Muscle of back (tissue), 3 donors: ENCODE measurements at regions not wholly inside any gene's neighbourhood (a gene's known extent, or its start where the extent isn't known, plus 50 kb on each side); places are given as distances from the start of the nearest gene placed in this dataset.

ENCODE experiments used
- DNase-seq, 3 donors: peaks; one replicate each; pipeline versions ENCODE4 v3.0.0 to v3.0.0-alpha.2; 2013

DNA sequence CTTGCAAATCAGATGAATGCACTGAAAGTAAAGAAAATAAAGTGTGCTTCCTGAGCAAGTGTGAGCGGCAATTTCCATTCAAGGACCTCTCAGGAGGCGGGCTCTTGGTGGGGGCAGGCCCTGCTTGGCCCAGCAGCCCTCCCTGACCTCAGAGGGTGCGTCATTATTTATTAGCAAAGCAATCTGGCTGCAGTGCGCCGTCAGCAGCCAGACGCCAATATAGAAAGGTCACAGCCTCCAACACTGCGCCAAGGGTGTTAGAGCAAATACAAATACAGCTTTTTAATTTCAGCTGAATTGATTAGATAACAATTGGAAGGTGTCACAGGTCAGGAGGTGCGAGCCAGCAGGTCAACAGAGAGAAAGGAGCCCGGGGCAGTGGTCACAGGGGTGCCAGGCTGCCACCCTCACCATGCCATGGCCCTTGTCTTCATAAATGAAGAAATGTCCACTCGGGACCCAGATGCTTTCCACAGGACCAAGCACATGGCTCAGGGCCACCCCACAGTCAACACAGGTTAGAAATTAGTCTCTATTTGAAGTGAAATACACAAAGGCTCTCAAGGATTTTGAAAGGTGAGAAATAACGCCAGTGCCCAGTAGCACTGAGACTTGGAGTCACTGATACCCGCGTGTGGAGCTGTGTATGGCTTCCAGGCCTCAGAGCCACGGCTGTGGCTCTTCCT is 309.8 kb downstream of the IRX2 start:
- DNase-seq = no peak

DNA sequence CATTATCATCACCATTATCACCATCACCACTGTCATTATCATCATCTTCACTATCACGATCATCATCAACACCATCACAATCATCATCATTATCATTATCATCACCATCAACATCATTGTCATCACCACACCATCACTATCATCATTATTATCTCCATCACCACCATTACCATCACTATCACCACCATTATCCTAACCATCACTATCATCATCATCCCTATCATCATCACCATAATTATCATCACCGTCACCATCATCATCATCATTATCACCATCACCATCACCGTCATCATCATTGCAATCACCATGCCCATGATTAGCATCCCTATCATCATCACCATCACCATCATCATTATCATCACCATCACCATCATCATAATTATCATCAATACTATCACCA is 311.9 kb downstream of the IRX2 start:
- DNase-seq = no peak

DNA sequence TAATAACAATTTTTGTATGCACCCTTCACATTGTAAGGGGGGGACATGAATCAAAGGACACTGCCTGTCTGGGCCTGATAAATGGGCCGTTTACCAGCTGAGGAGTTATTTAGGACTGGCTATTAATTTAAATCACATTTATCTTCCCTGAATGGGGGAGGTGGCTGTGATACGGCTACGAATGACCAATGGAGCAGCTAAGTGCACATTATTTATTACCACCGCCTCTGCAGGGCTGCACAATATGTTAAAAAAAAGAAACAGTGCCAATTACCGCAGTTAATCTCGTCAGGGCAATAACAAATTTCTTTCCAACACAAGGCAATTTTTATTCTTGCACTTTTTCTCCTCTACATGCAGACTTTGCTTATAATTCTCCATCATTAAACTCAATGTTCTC is 318.4 kb downstream of the IRX2 start:
- no peak for DNase-seq

DNA sequence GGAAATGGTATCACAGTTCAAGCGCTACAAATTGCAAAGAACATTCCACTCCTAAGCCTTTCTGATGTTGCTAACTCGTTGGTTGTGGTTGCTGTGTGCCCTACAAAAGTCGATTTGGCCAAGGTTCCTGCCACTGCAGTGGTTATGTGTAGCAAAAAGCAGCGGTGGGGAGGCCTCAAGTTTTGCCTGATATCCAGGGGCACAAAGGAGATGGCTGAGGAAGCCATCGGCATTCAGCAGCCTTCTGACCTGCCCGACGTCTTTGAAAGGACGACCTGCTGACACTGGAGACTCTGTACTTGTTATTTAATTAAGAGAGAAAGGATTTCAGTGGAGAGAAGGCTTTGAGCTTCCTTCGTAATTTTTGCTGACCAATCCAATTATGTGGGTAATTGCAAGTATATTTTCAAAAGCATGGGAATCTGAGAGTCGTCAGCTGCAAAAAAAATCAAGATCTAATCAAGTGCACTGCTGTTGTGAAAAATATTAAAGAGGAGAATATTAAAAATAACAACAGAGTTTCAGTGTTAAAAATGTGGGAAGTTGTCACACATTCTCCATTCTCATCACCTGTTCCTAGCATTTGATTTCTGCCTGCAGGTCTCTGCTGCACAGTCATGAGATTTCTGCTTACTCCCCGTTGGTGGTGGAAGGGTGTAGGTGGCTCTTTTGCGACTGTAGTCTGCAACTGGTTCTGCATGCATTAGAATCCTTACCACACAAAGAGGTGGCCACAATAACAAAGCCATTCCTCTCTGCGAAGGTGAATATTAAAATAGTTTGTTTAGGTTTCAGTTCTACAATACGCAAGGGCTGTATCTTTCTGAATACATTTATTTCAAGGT is 319.2 kb downstream of the IRX2 start:
- DNase-seq = no peak

DNA sequence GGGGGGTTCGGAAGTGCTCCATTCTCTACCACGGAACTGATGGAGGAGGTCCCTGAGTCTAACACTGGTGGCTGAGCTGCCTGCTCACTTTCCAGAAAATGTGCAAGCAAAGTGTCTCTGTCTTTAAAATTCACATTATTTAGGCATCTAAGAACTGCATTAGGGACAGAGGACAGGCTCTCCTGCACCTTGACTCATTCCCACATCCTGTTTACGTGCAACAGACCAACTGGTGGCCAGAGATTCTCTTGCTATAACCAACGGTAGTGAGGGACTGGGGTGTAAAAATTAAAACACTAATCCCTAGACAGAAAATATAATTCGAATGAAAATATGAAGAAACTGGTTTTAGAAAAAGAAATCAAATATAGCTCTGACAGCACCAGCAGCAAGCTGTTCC is 320.9 kb downstream of the IRX2 start:
- no peak for DNase-seq

DNA sequence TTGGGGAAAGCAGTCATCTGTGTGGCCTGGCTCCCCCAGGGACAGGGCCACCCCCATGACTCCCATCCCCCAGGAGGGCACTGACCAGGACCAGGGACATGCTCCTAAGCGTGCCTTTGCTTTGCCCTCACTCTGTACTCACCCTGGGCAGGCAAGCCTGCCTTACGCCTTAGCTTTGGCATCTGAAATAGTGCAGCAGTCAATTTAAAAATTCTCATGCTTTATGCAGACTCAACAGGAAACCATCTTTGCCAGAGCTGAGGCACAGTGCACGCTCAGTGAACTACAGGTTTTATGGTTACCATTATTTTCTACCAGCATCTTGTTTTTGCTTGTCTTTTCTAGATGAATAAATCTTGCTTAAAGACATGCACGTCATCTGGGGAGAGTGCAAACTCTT is 323.5 kb downstream of the IRX2 start:
- no peak for DNase-seq

DNA sequence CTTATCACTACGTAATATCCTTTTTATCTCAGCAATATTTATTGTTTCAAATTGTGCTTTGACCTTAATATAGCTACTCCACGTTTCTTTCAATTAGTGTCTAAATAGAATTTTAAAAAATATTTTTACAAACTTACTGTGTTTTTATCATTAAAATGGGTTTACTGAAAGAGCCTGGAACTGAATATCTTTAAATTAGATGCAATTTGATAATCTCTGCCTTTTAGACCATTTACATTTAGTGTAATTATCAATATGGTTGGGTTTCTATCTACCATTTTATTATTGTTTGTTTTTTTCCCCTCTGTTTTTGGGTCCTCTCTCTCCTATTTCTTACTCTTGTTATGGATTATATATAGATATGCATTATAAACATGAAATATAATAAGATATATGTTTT is 327.8 kb downstream of the IRX2 start:
- no peak for DNase-seq

DNA sequence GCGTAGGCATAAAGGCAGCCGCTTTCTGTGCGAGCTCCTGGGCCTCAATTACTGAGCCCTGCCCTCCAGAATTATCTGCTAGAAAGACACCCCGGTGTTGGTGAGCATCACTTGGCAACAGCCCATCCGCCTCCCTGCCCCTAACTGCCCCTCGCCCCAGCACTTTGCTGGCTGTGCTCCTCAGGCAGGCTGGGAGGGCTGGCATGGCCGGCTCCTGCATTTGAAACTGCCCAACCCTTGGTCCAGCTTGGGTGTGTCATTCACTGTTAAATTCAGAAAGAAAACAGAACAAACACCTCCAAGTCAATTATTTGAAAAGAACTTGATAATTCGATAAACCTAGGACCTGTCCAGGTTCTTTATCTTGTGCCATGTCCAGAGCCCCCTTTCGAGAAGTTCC is 334.2 kb downstream of the IRX2 start:
- DNase-seq = no peak

DNA sequence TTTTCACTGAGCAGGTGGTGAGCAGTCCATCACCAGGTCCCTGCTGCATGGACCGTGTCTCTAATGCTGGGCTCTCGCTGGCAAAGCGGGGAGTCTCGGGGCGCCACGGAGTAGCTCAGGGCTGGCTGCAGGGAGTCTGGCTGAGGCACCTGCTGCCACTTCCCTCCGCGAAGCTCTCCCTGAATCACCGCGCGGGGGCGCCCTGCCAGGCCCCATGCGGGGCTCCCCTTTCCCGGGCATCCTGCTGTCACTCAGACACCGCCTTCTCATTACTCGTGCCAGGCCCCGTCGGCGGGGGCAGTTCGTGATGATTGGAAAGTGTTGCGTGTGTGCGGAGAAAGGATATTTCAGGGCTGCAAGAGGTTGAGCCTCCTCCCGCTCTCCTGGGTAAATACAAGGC is 335.8 kb downstream of the IRX2 start:
- DNase-seq = no peak

DNA sequence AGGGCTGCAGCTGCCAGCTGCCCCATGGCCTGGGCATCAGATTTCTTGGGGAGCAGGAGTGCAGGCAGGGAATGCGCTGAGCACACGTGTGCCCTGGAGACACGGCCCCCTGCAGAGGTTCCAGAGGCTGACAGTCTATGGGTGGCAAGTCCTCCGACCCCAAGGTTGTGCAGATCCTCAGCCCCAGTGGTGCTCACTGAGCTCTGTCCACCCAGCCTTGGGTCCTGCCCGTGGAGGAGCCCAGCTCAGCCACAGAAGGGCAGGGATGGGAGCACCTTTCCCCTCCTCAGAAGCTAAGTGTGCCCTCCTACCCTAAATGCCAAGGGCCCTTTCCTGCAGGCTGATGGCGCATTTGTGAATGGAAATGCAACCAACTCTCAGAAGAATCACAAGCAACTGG is 341.0 kb downstream of the IRX2 start:
- no peak for DNase-seq

DNA sequence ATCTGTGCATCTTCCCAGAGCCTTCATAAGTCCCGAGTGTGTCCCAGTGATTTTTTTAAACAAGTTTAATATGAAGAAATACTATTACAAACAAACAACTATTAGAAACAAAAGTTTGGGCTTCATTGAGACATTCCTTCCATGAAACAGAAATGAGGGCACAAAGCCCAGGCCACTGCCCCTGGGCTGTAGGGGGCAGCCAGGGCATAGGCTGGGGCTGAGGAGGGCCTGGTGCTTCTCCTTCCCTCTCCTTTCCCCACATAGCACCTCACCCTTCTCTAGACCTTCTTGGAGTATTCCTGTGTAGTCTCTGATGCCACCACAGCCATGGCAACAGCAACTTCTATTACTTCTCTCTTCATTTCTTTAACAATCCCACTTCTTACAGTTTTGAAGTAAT is 348.2 kb downstream of the IRX2 start:
- DNase-seq = no peak

DNA sequence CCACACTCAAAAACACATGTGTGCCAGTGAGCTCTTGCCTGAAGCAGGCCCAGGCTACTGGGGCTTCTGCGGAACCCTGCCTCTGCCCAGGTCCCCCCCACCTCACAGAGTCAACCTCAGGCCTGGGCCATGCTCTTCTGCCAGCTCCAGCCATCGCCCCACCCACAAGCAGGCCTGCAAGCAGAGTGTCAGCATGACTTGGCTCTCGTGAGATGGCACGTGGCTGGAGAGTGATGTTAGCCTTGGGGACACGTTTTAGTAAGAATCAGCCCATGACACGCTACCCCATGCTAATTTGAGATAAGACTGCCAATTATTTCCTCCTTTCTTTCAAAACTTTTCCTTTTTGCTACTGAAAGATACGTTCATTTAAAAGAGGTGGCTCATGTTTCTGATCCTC is 351.7 kb downstream of the IRX2 start:
- DNase-seq = no peak

DNA sequence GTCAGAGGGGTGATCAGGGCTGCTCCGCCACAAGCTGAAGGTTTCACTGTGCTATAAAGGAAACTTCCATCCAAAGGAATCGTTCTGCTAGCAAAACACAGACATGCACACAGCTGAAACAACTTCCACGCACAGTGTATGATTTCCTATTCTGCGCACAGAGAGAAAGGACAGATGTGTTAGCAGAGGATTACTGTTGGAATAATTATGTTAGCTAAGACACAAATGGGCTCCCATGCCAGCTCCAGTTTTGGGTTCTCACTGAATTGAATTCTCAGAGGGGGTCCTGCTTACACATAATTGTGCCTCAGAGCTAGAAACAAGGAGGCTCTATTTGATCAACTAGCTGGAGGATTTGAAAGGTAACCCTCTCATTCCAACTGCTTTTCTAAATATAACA is 352.4 kb downstream of the IRX2 start:
- no peak for DNase-seq

DNA sequence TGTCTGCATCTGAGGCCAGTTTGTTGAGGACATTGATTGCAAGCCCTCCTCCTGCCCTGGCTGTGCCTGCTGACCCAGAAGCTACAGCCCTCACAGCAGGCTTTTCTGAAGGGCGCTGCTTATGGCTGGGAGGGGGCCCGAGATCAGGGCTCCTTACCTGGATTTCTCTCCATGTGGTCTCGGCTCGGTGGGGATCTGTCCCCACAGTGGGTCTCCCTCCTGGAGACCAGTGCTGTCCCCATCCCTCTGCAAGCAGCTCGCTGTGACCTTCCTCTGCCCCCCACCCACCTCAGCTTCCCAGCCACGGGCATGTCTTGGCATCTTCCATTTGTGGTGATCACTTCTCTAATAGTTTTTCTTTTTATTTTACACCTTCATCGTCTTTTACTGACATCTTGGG is 357.9 kb downstream of the IRX2 start:
- DNase-seq = no peak

DNA sequence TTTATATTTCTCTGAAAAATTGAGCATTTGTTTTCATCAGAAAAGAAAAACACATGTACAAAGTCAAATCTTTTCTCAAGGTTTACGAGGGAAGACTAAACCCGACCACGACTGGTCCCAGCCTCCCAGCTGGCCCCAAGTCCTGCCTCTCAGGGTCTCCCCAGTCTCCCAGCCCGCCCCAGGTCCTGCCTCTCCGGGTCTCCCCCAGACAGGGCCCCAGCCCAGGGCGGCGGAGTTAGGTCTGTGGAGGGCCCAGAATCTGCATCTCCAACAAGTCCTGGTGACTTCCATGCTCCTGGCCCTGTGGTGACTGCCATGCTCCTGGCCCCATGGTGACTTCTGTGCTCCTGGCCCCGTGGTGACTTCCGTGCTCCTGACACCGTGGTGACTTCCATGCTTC is 359.9 kb downstream of the IRX2 start:
- DNase-seq = no peak

DNA sequence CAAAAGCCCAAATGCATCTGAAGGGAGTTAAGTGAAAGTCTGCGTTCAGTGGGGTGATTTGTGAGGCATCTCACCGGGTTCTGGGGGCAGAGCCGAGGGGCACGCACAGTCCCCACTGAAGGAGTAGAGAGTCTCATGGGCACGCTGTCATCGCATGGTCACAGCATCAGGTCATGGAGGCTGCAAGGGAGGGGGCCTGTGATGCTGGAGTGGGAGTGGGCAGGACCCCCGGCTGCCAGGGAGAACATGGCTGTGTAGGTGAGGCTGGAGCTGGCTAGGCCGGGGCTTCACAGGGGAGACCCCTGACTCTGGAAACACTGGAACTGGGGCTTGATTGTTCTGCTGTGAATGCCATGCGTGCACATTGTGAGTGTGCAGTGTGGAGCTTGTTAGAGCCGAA is 360.5 kb downstream of the IRX2 start:
- DNase-seq = no peak

DNA sequence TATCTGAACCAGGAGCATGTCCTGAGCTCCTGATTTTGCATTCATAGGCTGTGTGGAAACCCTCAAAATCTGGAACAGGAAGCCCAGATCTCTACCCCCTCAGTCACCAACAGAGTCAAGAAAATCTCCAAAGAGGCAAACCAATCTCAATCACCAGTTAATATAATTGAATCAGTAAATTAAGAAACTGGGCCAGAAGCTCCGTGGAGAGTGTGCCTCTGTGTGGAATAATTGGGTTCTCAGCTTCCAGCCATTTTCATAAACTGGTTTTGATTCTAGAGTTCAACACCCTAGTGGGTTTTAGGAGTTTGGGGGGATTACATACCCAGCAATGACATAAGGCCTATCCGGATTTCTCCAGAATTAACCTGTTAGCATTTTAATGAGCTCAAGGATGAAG is 362.9 kb downstream of the IRX2 start:
- DNase-seq = no peak

DNA sequence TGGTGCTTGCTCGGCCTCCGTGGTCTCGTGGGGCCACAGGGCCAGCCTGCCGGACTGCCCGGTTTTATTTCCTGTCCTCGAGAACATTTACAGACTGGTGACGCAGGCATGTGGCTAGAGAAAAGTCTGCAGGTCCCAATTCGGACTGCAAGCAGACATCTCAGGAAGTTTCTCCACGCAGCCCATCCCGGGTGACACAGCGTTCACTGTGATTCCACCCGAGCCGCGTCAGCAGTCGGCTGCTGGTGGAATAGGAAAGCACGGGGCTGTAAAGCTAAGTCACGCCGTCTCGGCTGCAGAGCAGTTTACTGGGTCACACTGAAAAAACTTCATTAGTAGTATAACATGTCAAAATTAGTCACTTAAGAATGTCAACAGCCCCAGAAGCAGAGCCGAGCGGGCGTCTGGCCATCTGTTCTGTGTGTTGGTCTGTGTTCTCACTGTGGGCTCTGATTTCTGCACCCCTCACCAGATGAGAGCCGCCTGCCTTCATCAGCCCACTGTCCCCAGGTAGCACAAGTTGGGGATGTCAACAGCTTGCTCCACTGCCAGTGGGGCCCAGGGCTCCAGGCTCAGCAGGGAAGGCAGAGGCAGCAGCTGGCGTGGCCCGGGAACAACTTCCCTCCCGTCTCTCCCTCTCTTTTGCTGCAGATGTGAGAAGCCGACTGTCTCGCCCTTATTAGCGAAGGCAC is 363.7 kb downstream of the IRX2 start:
- DNase-seq = peak; percentile 5 to 51 (median 13)

DNA sequence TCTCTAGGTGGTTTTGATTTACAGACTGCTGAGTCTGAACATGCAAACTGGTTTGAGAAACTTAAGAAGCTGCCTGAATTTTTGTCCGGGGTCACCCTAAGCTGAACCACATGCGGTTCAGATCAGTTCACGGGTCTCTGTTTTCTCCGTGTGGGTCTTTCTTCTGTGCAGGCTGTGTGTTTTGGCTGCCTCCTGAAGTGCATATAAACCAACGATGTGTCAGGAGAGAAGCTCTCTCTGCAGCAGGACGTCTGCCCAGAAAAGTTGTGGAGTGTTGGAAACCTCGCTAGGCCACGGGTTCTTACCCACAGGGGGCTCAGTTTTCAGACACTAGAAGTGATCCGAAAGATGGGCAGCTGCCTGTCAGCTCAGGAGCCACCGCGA is 364.2 kb downstream of the IRX2 start:
- peak in 2 of 3 donors; percentile 1 to 13 for DNase-seq

DNA sequence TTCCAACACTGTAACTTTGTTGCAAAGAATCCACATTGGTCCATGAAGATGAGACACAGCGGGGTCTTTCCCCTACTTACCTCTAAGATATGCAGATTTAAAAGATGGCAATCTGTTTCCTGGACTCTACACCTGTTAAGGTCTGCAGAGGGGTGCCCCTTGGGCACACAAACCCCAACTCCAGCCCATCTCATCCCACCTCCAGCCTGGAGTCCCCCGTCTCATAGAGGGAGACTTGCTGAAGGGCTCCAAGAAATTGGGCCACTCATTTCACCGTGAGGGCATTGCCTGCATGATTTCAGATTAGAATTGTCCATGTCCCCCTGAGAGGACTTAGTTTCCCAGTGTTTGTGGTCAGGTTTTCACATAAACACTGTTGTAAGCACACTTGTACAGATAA is 365.7 kb downstream of the IRX2 start:
- no peak for DNase-seq

DNA sequence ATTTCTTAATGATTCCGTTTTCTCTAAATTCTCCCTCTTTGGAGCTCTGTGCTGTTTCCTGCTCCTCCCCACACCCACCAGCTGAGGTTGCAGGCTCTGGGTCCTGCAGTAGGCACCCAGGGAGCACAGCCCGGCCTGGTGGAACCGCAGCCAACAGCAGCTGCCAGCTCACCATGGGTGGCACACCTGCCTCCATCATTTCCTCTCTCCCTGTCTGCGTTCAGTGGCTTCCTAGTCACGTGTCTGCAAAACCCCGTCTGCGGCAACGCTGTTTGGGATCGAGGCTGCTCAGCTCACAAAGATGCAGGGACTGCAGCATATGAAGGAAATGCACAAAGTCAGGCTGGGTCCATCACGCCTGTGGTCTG is 367.8 kb downstream of the IRX2 start:
- no peak for DNase-seq

DNA sequence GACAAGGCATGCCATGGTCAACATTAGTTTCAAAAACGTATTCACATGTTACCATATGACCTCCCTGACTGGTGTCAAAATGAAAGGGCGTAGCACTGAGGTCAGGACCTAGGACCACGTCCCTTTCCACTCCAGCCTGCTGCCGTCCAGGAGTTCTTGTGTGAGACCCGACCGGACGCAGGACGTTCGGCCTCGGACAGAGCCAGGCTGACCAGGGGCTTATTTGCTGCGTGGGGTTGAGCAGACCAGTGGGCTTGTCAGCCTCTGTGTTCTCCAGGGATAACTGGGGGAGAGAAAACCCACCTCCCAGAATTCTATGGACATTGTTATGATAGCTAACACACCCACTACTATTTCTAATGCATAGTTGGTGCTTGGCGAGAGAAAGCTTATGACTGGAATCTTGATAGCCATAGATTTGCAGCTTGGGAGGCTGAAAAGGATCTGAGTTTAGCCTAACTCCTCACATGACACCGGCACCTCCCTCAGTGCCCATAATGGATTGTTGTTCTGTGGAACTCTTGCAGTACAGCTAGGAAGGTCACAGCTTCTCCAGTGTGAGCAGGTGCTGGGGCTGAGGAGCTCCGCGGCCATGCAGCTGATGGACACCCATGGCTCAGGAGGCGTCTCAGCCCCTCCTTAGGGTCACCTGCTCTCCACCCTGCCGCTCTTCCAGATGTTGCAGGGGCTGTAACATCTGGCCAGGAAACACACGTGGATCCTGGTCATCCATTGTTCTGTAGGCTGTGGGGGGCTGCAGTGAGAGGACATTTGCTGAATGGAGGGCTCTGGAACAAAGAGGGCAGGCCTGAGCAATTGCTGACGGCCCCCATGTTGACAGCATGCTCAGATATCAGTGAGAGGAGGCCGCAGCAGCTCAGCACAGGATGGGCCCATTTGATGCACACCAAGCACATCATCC is 368.4 kb downstream of the IRX2 start:
- no peak for DNase-seq
